ES-I3 (cell line): ENCODE measurements at regions not wholly inside any gene's neighbourhood (a gene's known extent, or its start where the extent isn't known, plus 50 kb on each side); places are given as distances from the start of the nearest gene placed in this dataset.
"Not testable (repeated sequence)": the region's sequence is repeated elsewhere in the genome, so short reads cannot be mapped to it uniquely, and the experiment has no call there.

Source experiments
- H3K36me3 ChIP-seq: 2 replicates; pipeline ENCODE4 v1.6.1; 2013; ENCODE audit warnings: mild to moderate bottlenecking, low read length, control low read depth, moderate library complexity; ENCODE audit not compliant: insufficient read depth
- H3K4me1 ChIP-seq: 2 replicates; pipeline ENCODE4 v1.6.1; 2013; ENCODE audit warnings: mild to moderate bottlenecking, control low read depth, low read length; ENCODE audit not compliant: insufficient read depth
- H3K9ac ChIP-seq: 2 replicates; pipeline ENCODE4 v1.6.1; 2013; ENCODE audit warnings: low read depth, mild to moderate bottlenecking, low read length, moderate library complexity
- H3K9me3 ChIP-seq: 2 replicates; pipeline ENCODE4 v1.6.1; 2013; ENCODE audit warnings: mild to moderate bottlenecking, low read length, moderate library complexity; ENCODE audit not compliant: control insufficient read depth, insufficient read depth

- not testable (repeated sequence) for H3K9me3 ChIP-seq, H3K4me1 ChIP-seq, H3K36me3 ChIP-seq, H3K9ac ChIP-seq
Observed at GRCh38 chr3:178209618-178210017, 326.6 kb upstream of the KCNMB2 start.

GRCh38 chr3:178211086-178211485, 325.1 kb upstream of the KCNMB2 start:
- not testable (repeated sequence) for H3K9me3 ChIP-seq, H3K4me1 ChIP-seq, H3K9ac ChIP-seq, H3K36me3 ChIP-seq

- Histone ChIP-seq H3K4me1 (no peaks in the 10 kb centered on the region), H3K36me3 (no peaks in the 10 kb centered on the region), H3K9me3 (no peaks in the 10 kb centered on the region), H3K9ac (no peak overlapping the region)
Observed at GRCh38 chr3:178217479-178217878, 318.8 kb upstream of the KCNMB2 start.

GRCh38 chr3:178218231-178218630, 318.0 kb upstream of the KCNMB2 start:
- H3K4me1 ChIP-seq = no peaks in the 10 kb centered on the region

GRCh38 chr3:178219661-178220060, 316.6 kb upstream of the KCNMB2 start:
- H3K4me1 ChIP-seq, H3K36me3 ChIP-seq, H3K9me3 ChIP-seq, H3K9ac ChIP-seq: not testable (repeated sequence)

More at GRCh38 chr3:178218231-178218630, 318.0 kb upstream of the KCNMB2 start:
- no peaks in the 10 kb centered on the region for H3K36me3 ChIP-seq
- H3K9ac ChIP-seq = no peak overlapping the region
- no peaks in the 10 kb centered on the region for H3K9me3 ChIP-seq

- Histone ChIP-seq H3K9ac (no peak overlapping the region), H3K4me1 (no peaks in the 10 kb centered on the region), H3K36me3 (no peaks in the 10 kb centered on the region)
Observed at GRCh38 chr3:178223876-178224275, 312.4 kb upstream of the KCNMB2 start.

GRCh38 chr3:178226094-178226493, 310.1 kb upstream of the KCNMB2 start:
- Histone ChIP-seq H3K4me1 (no peaks in the 10 kb centered on the region), H3K9ac (no peak overlapping the region), H3K9me3 (0 out of 2 replicates have a peak, but pooled peaks cover 8% of the 10 kb centered on the region), H3K36me3 (no peaks in the 10 kb centered on the region)

More at GRCh38 chr3:178223876-178224275, 312.4 kb upstream of the KCNMB2 start:
- H3K9me3 ChIP-seq = 0 out of 2 replicates have a peak, but pooled peaks cover 8% of the 10 kb centered on the region

- peaks cover 8% of the 10 kb centered on the region; the same call in 1 of the 2 replicates for H3K4me1 ChIP-seq
- 0 out of 2 replicates have a peak, but pooled peaks cover 8% of the 10 kb centered on the region for H3K9me3 ChIP-seq
- H3K36me3 ChIP-seq = no peaks in the 10 kb centered on the region
- H3K9ac ChIP-seq = no peak overlapping the region
Observed at GRCh38 chr3:178231645-178232044, 304.6 kb upstream of the KCNMB2 start.

GRCh38 chr3:178233371-178234071, 302.7 kb upstream of the KCNMB2 start:
- Histone ChIP-seq H3K9me3 (0 out of 2 replicates have a peak, but pooled peaks cover under 1% of the 10 kb centered on the region), H3K9ac (no peak overlapping the region), H3K4me1 (peaks cover 26% of the 10 kb centered on the region; the same call in 1 of the 2 replicates), H3K36me3 (no peaks in the 10 kb centered on the region)

- Histone ChIP-seq H3K36me3 (no peaks in the 10 kb centered on the region), H3K9ac (no peak overlapping the region), H3K4me1 (peaks cover 31% of the 10 kb centered on the region; the same call in 1 of the 2 replicates), H3K9me3 (peaks cover 3% of the 10 kb centered on the region; the same call in 1 of the 2 replicates)
Observed at GRCh38 chr3:178236555-178237277, 299.5 kb upstream of the KCNMB2 start.

GRCh38 chr3:178238179-178238578, 298.1 kb upstream of the KCNMB2 start:
- H3K4me1 ChIP-seq = peaks cover 31% of the 10 kb centered on the region; the same call in 1 of the 2 replicates
- peaks cover 3% of the 10 kb centered on the region; the same call in 1 of the 2 replicates for H3K9me3 ChIP-seq
- H3K36me3 ChIP-seq = no peaks in the 10 kb centered on the region
- no peak overlapping the region for H3K9ac ChIP-seq

- no peak overlapping the region for H3K9ac ChIP-seq
- no peaks in the 10 kb centered on the region for H3K36me3 ChIP-seq
- no peaks in the 10 kb centered on the region for H3K4me1 ChIP-seq
- peaks cover 3% of the 10 kb centered on the region; the same call in 1 of the 2 replicates for H3K9me3 ChIP-seq
Observed at GRCh38 chr3:178244733-178245709, 291.2 kb upstream of the KCNMB2 start.

GRCh38 chr3:178246004-178246403, 290.2 kb upstream of the KCNMB2 start:
- no peaks in the 10 kb centered on the region for H3K4me1 ChIP-seq
- H3K9me3 ChIP-seq = no peaks in the 10 kb centered on the region
- H3K9ac ChIP-seq = no peak overlapping the region
- no peaks in the 10 kb centered on the region for H3K36me3 ChIP-seq

- Histone ChIP-seq H3K36me3 (no peaks in the 10 kb centered on the region), H3K9ac (no peak overlapping the region), H3K9me3 (no peaks in the 10 kb centered on the region), H3K4me1 (no peaks in the 10 kb centered on the region)
Observed at GRCh38 chr3:178255315-178255714, 280.9 kb upstream of the KCNMB2 start.
